ENCODE measurements at regions not wholly inside any gene's neighbourhood (a gene's known extent, or its start where the extent isn't known, plus 50 kb on each side); places are given as distances from the start of the nearest gene placed in this dataset.

- TF ChIP-seq EZH2 (IDR thresholded peaks at IDR 0.05; ENCODE audit: insufficient read depth, poor library complexity, severe bottlenecking) (no peak), EZH2phosphoT487 (IDR thresholded peaks at IDR 0.05; ENCODE audit: insufficient read depth, low read depth) (no peak)
Observed at GRCh38 chrX:39828971-39829370, 268.8 kb downstream of the BCOR start.
